ENCODE measurements at regions not wholly inside any gene's neighbourhood (a gene's known extent, or its start where the extent isn't known, plus 50 kb on each side); places are given as distances from the start of the nearest gene placed in this dataset.

DNA sequence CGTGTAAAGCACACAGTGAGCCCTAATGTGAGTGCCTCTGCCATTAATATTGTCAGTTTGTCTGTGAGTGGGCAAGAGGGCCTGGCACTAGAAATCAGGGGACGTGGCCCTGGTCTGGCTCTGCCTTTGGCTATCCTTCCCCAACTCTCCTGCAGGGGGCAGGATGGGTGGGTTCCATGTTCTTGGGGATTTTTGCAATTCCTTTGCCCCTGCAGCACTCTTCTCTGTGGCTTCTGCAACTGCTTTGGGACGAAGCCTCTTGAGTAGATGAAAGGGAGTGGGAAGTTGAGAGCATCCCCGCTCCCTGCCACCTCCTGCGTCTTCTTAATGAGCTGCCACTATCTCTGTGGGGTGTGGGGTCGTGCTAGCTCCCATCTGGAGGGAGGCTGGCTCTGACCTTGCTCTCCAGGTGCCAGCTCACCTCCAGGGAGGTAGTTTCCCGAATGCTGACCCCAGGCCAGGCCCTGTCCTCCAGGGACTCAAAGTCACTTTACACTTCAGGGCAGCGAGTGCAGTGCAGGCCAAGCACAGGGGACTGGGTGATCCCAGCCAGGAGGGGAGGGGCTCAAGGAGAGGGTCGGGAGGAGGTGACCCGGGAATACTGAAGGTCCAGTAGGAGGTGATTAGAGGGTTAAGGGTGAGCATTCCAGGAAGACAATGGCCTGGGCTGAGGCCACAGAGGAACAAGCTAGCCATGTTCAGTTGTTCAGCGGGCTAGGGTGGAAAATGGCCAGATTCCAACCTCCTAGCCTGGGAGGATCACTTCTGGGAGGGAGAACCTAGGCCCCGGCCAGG, 121.0 kb upstream of the NLRP1 start:
- no peak overlapping the region for H3K4me3 Mint-ChIP-seq (ENCODE audit: unreplicated experiment)
- no peaks in the 10 kb centered on the region for H3K27me3 ChIP-seq (ENCODE audit: insufficient read depth, low read length)
- no peak for DNase-seq (ENCODE audit: low read depth)
- H3K9me3 Mint-ChIP-seq (ENCODE audit: unreplicated experiment) = peaks cover 4% of the 10 kb centered on the region
- TF ChIP-seq CTCF (IDR thresholded peaks at IDR 0.05; ENCODE audit: insufficient read depth, low read depth, low read length) = peak; percentile 26
- no peak for TF ChIP-seq EZH2 (IDR thresholded peaks at IDR 0.05; ENCODE audit: insufficient read depth, low read length)
- no peaks in the 10 kb centered on the region for H3K36me3 ChIP-seq (ENCODE audit: insufficient read depth, low read length)
- H3K4me1 Mint-ChIP-seq (ENCODE audit: low read depth, unreplicated experiment) = no peaks in the 10 kb centered on the region
- no peaks in the 10 kb centered on the region for H3K79me2 ChIP-seq (ENCODE audit: insufficient read depth, low read length)
- no peak overlapping the region for H3K9ac ChIP-seq (ENCODE audit: low read length)
- H3K27ac Mint-ChIP-seq (ENCODE audit: unreplicated experiment) = no peak overlapping the region
- no peaks in the 10 kb centered on the region for H3K9me3 ChIP-seq (ENCODE audit: insufficient read depth, low read depth, low read length)
- H3K27me3 Mint-ChIP-seq (ENCODE audit: low read depth, unreplicated experiment) = peaks cover 17% of the 10 kb centered on the region
- H3K4me1 ChIP-seq (ENCODE audit: insufficient read depth, low read length) = no peaks in the 10 kb centered on the region
- no peak overlapping the region for H3K4me3 ChIP-seq (ENCODE audit: insufficient read depth, low read depth, low read length)
- no peak overlapping the region for H3K4me2 ChIP-seq (ENCODE audit: low read length)
- FAIRE-seq = no peak
- no peak overlapping the region for H3K27ac ChIP-seq (ENCODE audit: low read depth, low read length)
- no peak overlapping the region for H2AFZ ChIP-seq (ENCODE audit: low read depth, low read length)
- peaks cover 2% of the 10 kb centered on the region for H3K36me3 Mint-ChIP-seq (ENCODE audit: low read depth, unreplicated experiment)
- no peaks in the 10 kb centered on the region for H4K20me1 ChIP-seq (ENCODE audit: insufficient read depth, low read length)

DNA sequence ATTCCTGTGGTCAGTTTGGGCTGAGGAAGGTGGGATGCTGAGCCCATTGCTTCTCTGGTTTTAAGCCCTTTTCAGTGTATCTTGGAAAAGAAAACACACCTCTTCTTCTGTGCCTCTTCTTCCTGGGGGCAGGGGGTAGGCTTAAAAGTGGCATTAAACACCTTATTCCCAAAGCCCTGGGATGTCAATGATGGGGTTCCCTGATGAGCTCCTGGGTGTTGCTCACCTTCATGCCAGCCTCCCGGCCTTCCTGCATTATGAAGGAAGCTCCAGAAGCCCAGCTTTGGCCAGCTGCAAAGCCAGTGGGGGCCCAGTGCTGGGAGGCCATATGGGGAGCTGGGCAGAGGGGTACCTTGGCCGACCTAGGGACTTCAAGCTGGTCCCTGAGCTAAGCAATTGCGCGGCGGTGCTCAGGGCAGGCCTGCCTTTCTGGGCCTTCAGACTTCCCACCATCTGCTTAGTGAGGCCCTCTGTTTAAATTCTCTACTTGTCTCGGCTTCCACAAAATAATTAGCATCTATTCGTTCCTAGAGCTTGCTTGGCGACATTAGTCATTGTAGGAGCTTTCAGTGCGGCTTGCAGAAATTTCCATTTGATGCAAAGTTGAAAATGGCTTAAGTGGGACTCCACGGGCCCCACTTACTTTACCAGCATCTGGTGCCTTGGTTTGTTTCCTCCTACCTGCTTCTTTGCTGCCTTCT, 121.7 kb upstream of the NLRP1 start:
- no peak overlapping the region for H3K27ac Mint-ChIP-seq (ENCODE audit: unreplicated experiment)

More for the DNA sequence above, 121.7 kb upstream of the NLRP1 start:
- DNase-seq (ENCODE audit: low read depth) = no peak
- H3K36me3 Mint-ChIP-seq (ENCODE audit: low read depth, unreplicated experiment) = peaks cover 2% of the 10 kb centered on the region
- Histone ChIP-seq H3K36me3 (ENCODE audit: insufficient read depth, low read length) (no peaks in the 10 kb centered on the region), H3K4me3 (ENCODE audit: insufficient read depth, low read depth, low read length) (no peak overlapping the region), H3K4me1 (ENCODE audit: insufficient read depth, low read length) (no peaks in the 10 kb centered on the region), H2AFZ (ENCODE audit: low read depth, low read length) (no peak overlapping the region), H3K79me2 (ENCODE audit: insufficient read depth, low read length) (no peaks in the 10 kb centered on the region), H3K9ac (ENCODE audit: low read length) (no peak overlapping the region), H3K9me3 (ENCODE audit: insufficient read depth, low read depth, low read length) (no peaks in the 10 kb centered on the region), H3K27me3 (ENCODE audit: insufficient read depth, low read length) (no peaks in the 10 kb centered on the region), H3K27ac (ENCODE audit: low read depth, low read length) (no peak overlapping the region), H4K20me1 (ENCODE audit: insufficient read depth, low read length) (no peaks in the 10 kb centered on the region), H3K4me2 (ENCODE audit: low read length) (no peak overlapping the region)
- peaks cover 9% of the 10 kb centered on the region for H3K27me3 Mint-ChIP-seq (ENCODE audit: low read depth, unreplicated experiment)
- TF ChIP-seq EZH2 (IDR thresholded peaks at IDR 0.05; ENCODE audit: insufficient read depth, low read length) = no peak
- TF ChIP-seq CTCF (IDR thresholded peaks at IDR 0.05; ENCODE audit: insufficient read depth, low read depth, low read length) = no peak
- no peak for FAIRE-seq
- H3K4me3 Mint-ChIP-seq (ENCODE audit: unreplicated experiment) = no peak overlapping the region
- no peaks in the 10 kb centered on the region for H3K4me1 Mint-ChIP-seq (ENCODE audit: low read depth, unreplicated experiment)
- peaks cover 5% of the 10 kb centered on the region for H3K9me3 Mint-ChIP-seq (ENCODE audit: unreplicated experiment)
